NCI-H2107 (cell line): ENCODE measurements at regions not wholly inside any gene's neighbourhood (a gene's known extent, or its start where the extent isn't known, plus 50 kb on each side); places are given as distances from the start of the nearest gene placed in this dataset.

Experiments
- DNase-seq: peaks from one replicate; lab custom pipeline; 2025; lab: John Stamatoyannopoulos, UW

DNA sequence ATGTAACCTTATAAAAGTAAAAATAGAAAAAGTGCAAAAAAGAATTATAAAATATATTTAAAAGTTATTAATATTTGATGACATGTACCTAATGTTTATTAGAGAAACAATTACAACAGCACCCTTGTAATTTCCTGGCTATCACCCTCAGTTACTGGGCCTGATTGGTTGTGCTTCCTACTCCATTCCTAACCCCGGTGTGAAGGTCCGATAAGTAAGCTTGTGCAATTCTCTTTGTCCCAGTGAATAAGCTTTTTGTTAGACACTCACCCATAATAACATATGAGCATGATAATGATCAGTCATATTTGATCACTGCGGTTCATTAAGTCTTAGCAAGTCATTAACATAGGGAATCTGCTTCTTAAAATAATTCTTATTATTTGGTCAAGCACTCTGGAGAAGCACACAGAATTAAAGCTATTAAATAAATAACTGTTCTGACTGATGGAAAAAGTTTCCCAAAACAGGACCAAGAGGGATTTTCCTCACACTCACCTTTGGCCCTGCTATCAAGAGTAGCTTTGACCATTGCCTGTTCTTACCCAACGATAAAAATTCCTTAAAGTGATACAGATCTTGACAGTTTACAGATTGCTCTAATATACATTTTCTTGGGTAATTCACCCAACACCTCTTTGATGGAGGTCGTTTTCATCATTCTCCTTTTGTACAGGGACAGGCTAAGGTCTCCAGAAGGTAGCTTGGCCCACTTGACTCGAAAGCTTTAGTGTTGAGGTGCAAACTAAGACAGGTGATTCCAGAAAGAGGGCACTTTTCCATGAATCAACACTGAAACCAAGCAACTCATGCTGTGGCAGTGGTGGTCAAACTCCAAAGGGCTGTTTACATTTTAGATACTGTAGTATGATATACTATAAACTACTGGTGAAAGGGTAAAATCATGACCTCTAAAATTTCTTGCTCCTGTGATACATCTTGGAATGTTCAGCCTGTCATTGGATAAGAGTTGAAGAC lies 543.0 kb upstream of the KCNMB2 start:
- no peak for DNase-seq

DNA sequence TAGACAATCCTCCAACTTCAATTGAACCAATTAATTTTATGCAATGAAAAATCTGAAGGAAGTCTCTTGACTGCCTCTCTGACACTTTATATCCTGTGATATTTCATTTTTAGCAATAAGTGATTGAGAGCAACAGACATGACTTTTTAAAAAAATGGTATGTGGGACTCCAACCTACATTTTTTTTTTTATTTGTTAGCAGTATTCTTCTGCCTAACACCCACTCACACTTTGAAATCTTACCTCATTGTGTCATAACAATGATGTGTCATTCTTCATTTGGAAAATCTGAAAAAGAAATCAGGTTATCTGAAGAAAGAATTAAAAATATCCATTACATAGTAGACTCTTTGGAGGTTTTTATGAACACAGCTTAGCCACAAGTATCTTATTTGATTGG lies 541.3 kb upstream of the KCNMB2 start:
- DNase-seq, result no peak

DNA sequence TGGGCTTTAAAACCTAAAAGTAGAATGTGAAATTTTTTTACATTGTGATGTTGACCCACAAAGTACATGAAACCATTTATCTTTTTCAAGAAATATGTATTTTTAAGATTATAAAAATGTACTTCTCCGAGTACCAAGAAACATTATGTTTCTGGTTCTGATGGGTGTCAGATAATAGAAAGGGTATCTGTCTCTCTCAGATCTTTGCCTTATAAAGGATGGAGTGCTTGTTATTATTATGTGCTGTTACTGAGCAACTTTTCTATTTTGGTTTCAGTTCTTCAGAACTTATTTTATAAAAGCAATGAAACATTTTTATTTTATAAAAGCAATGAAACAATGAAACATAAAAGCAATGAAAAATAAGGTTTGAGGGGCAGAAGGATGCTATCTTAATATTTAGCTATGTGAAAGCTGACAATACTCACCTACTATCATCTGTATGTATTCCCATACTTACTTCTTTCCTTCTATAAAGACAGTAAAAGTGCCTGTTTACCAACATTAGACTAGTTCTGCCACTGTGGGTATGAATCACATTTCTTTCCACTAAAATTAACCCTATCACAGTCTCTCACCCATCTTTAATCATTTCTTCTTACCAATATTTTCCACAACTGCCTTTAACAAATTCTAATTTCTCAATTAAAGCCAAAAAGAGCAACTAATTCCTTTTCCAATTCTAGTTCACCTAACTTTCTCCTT lies 540.7 kb upstream of the KCNMB2 start:
- no peak for DNase-seq

GRCh38 chr3:178001670-178002101 lies 534.5 kb upstream of the KCNMB2 start:
- DNase-seq, result no peak

- no peak for DNase-seq
Observed at GRCh38 chr3:178002113-178002512, 534.1 kb upstream of the KCNMB2 start.

GRCh38 chr3:178003756-178004155 lies 532.5 kb upstream of the KCNMB2 start:
- no peak for DNase-seq

DNA sequence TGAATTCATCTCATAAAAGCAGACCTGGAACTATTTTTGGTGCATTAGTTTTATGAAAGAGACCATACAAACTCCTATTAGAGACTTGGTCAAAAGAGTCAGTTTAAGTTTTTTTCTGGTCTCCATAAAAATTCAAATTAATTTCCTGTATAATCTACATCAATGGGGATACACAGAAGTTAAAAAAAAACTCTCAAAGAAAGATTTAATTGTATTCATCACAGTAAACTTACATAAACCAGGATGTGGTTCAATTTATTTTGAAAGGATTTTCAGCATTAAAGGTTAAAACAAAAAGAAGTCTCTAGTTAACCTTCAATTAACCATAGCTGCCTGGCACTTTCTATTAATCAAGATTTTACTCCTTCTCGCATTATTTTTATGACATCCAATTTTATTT lies 530.3 kb upstream of the KCNMB2 start:
- DNase-seq, result no peak

DNA sequence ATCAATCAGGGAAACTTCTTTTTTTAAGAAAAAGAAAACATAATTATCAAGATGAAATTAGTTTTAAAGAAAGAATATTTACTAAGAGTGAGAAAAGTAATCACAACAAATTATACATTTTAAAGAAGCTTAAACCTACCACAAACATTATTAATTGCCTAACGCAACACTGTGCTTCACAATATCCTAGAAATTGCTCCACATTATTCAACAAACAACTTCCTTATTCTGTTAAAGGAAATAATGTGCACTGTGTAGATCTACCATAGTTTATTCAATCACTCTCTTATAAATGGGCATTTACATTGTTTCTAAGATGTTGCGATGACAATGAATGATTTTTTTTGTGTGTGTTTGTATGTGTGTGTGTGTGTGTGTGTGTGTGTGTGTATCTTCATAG lies 525.9 kb upstream of the KCNMB2 start:
- no peak for DNase-seq

GRCh38 chr3:178019645-178020044 lies 516.6 kb upstream of the KCNMB2 start:
- DNase-seq, result no peak

GRCh38 chr3:178022599-178022998 lies 513.6 kb upstream of the KCNMB2 start:
- no peak for DNase-seq

- no peak for DNase-seq
Observed at GRCh38 chr3:178028933-178029332, 507.3 kb upstream of the KCNMB2 start.

DNA sequence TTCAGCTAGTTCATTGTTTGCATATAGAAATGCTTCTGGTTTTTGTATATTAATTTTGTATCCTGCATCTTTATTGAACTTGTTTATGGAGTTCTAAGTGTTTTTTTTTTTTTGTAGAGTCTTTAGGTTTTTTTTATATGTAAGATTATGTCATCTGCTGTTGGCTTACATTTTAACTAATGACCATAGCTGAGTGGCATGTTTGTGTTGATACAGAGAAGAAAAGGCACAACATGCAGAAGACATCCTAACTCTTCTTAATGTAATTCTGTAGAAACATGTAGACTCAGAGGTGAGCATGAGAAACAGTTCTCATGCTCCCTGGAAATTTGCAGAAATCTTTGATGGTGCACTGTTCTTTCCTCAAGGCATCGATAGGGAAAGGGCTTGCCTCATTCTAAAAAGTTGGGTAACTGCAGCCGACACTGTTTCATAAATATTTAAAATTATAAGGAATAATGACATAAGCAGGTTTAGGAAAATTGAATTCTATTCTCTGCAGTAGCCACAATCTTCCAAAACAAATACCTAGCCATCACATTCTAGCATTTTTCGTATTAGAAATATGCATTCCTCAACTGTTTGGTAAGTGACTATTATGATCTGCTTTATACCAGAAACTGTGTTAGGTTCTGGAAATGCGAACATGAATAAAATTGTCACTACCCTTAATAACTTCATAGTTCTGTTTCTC lies 499.6 kb upstream of the KCNMB2 start:
- DNase-seq, result no peak

DNA sequence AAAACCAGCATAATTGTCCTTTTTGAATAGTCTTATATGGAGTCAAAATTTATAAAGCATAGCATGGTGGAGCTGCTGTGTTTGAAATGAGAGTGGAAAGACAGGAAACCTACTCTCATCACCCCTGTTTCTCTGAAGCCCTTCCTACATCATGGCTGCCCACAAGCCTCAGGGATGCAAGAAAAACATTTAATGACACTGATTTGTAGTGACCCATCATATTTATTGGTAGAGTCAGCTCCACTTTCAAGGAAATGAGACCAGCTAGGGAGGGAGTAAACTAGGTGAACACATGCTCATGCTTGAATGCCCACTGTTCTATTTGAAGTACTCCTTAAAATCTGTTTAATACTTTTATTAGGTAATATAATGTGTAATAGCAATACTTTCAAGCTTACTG lies 494.3 kb upstream of the KCNMB2 start:
- DNase-seq, result no peak

GRCh38 chr3:178042376-178042775 lies 493.9 kb upstream of the KCNMB2 start:
- DNase-seq, result no peak

DNA sequence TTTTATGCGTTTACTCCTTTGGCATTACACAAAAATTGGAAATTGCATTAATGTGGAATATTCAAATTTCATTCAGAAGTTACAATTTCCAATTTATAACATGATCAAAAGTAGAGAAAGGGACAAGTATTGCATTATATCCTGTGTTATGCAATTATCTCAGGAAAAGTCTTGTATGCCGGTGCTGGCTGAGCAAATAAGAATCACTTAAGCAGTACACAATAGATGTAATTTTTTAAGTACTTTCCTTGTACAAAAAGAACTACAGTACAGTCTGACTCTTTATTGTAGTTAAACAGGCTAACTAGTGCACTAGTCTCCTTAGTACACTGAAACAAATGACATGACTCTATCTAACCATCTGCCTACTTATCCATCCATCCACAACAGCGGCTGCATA lies 493.2 kb upstream of the KCNMB2 start:
- no peak for DNase-seq

DNA sequence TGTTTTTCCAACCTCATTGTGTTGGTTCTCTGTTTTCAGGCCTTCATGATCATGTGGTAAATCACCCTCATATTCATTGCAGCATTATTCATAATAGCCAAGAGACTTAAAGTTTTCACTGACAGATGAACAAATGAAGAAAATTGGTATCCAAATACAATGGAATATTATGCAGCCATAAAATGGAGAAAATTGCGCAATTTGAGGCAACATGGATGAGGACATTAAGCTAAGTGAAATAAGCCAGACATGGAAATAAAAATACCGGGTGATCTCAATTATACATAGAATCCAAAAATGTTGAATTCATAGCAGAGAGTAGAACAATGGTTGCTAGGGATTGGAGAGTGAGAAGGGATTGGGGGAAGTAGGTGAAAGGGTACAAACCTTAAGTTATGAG lies 491.9 kb upstream of the KCNMB2 start:
- DNase-seq, result no peak

GRCh38 chr3:178047496-178047895 lies 488.7 kb upstream of the KCNMB2 start:
- no peak for DNase-seq

DNA sequence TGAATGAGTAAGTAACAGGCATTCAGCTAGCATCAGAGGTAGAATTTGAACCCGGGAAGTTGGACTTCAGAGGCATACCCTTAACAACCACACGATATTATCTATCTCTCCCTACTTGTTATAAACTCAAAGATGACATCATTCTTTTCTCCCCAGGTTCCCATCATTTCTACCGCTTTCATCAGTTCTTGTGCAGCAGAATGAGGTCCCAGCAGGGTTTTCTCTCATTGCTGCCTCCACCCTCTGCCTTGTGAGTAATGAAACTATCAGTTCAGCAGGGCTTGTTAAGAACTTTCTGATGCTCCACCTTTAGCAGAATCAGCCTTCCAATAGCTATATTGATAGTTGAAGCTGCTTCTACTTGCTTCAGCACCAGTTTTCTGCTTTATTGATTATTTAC lies 487.5 kb upstream of the KCNMB2 start:
- DNase-seq, result no peak

DNA sequence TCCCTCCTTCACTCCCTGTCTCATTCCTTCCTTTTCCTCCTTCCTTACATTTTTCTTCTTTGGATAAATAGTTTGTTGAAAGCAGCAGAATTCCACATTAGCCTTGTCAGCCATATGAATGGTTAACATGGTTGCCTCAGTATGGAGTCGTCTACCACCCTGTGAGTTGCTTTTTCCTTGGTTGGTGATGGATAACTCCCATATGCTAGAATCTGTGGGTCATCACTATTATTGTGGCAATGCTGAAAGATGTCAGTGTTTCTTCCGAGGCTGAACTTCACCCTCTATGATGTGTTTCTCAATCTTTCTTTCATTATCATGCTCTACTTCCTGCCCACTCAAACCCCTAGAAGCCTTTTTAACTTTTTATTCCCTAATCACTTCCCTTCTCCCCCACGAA lies 481.8 kb upstream of the KCNMB2 start:
- no peak for DNase-seq

- no peak for DNase-seq
Observed at GRCh38 chr3:178055939-178056338, 480.3 kb upstream of the KCNMB2 start.

- no peak for DNase-seq
Observed at GRCh38 chr3:178056868-178057267, 479.4 kb upstream of the KCNMB2 start.

DNA sequence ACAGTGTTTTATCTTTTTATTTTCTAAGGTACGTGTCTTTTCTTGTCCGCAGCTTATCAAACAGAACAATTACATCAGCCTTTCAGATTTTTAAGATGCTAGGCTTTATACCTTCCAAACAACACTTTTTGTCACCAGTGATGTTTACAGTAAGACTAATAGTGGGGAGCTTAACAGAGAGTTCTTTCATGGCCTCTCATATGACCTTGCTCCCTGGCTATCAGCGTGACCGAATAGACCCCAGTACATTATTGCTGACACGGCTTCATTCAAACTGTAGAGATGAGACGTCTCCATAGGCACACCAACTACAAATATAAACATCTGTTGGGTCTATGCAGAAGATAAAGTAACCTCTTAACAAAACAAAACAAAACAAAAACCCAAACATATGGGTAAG lies 477.6 kb upstream of the KCNMB2 start:
- no peak for DNase-seq

- DNase-seq, result no peak
Observed at GRCh38 chr3:178059119-178059518, 477.1 kb upstream of the KCNMB2 start.
